HG03025 (cell line): ENCODE measurements at regions not wholly inside any gene's neighbourhood (a gene's known extent, or its start where the extent isn't known, plus 50 kb on each side); places are given as distances from the start of the nearest gene placed in this dataset.

Experiments used
- ATAC-seq: cut with Tn5 transposase; IDR thresholded peaks from one replicate; pipeline ENCODE4 v1.9.1; 2021; ENCODE audit warnings: mild to moderate bottlenecking, moderate library complexity; ENCODE audit not compliant: unreplicated experiment, low FRiP score

DNA sequence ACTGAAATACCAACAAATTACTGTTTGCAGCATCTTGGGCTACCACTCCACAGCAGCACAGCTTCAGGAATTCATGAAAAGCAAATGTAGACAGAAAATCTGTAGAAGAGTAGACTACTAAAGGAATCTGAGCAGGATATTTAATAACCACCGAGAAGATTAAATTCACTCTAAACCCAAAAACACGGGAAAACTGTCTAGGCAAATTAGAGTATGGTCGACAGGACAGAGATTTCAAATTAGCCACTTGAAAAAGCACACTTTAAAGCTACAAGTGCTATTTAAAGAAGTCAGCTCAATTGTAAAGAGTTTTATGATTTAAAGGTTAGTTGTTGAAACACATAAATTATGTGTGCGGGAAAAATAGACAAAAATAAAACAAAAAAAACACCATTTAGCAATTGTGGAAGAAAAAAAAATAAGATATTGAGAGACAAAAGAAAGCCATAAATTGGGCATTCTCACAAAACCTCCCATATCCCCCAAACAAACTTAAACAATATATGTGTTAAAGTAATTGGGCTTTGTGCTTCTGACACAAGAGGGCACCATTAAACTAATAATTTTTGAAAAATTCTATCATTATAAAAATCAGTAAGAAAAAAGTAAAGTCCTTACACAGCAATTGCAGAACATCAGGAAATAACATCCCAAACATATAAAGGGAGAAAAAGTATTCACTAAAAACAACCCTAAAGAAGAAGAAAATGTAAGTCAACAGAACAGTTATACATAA lies 880.8 kb downstream of the TECRL start:
- no peak for ATAC-seq

DNA sequence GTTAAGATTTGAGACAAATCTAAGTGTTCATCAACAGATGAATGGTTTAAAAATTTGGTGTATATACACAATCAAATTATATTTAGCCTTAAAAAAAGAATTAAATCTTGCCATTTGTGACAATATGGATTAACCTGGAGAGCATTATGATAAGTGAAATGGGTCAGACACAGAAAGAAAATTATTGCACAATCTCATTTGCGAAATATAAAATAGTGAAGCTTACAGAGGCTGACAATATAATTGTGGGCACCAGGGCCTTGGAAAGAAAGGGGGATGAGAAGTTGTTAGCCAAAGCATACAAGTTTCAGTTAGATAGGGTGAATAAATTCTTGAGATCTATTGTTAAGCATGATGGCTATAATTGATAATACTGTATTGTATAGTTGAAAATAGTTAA lies 883.0 kb downstream of the TECRL start:
- no peak for ATAC-seq

DNA sequence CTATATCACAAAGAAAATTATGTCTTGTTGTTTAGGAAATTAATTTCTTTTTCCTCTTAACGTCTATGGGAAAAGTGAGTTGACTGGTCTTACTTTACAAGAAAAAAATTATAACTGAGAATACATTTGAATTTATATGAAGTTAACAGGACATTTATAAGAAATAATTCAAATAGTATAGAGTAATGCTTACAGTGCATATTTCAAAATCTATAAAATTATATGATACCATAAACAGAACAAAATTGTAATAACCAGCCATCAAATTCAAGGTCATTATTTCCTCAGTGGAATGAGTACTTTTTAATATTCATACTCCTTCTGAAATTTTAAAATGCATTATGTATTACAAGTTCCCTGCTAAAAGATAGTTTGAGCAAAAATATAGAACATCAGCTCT lies 884.5 kb downstream of the TECRL start:
- no peak for ATAC-seq

DNA sequence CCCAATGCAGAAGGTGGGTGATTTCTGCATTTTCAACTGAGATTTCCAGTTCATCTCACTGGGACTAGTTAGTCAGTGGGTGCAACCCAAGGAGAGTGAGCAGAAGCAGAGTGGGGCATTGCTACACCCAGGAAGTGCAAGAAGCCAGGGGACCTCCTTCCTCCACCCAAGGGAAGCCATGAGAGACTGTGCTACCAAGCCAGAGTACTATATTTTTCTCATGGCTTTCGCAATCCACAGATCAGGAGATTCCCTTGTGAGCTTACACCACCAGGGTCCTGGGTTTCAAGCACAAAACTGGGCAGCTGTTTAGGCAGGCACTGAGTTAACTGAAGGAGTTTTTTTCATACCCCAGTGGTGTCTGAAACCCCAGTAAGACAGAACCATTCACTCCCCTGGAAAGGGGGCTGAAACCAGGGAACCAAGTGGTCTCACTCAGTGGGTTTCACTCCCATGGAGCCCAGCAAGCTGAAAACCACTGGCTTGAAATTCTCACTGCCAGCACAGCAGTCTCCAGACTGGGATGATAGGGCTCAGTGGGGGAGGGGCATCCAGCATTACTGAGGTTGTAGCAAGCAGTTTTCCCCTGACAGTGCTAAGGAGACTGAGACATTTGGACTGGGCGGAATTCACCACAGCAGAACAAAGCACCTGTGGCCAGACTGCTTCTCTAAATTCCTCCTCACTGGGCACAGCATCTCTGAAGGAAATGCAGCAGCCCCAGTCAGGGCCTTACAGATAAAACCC lies 903.4 kb downstream of the TECRL start:
- ATAC-seq: no peak

DNA sequence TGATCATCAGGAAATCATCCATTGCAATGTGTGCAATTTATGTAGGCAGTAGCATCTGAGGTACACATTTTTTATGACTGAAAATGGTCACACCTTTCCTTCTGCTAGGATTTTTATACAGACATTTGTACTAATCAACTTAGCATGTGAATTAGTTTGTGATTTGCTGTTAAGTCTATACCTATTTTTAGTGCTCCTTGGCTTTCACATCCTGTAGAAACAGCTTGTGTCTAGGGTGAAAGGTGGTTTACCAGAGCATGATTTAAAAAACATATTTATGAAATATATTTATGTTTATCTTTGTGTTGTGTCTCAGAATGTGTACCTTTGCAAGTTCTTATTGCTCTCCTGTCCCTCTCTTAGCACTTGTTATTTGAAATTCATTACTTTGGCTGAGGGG lies 916.0 kb downstream of the TECRL start:
- ATAC-seq: no peak

DNA sequence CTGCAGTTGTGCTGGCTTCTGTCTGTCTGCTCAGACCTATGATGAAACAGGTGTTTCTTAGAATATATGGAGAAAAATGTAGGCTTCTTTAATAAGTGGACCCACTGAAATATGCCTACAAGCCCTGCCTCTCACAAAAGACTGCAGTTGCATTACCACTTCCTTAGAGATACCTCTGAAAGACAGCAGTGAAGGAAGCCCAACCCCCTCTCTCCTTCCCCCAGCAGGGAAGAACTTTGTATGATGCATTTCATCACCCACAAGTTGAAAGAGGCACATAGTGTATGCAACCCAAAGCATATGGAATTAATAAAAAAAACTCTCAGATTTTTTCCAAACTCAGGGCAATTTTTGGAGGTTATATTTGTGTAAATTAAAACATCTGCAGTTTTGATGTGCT lies 916.7 kb downstream of the TECRL start:
- no peak for ATAC-seq

DNA sequence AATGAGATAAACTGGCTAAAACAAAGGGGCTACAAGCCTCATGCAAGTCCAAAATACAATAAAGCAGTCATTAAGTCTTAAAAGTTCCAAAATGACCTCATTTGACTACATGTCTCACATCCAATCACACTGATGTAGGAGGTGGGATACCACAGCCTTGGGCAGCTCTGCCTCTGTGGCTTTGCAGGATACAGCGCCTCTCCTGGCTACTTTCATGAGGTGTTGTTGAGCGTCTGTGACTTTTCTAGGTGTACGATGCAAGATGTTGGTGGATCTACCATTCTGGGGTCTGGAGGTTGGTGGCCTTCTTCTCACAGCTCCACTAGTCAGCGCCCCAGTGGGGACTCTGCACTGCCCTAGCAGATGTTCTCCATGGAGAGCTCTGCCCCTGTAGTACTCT lies 944.9 kb downstream of the TECRL start:
- no peak for ATAC-seq

DNA sequence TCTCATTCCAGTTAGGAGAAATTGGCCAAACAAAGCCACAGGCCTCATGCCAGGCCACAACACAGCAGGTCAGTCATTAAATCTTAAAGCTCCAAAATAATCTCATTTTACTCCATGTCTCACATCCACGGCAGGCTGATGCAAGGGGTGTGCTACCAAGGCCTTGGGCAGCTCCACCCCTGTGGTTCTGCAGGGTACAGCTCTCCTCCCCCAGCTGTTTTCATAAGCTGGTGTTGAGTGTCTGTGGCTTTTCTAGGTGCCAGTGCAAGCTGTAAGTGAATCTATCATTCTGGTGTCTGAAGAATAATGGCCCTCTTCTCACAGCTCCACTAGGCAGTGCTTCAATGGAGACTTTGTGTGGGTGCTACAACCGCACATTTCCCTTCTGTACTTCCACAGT lies 949.2 kb downstream of the TECRL start:
- ATAC-seq: no peak

DNA sequence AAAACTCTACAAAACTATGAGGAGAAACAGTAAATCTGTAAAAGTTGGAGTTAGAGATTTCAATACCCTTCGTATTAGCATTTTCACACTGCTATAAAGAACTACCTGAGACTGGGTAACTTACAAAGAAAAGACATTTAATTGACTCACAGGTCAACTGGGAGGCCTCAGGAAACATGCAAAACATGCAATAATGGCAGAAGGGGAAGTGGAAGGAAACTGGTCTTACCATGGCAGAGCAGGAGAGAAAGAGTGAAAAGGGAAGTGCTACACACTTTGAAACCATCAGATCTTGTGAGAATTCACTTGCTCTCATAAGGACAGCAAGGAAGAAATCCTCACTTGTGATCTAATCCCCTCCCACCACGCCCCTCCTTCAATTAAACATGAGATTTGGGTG lies 949.9 kb downstream of the TECRL start:
- ATAC-seq: peak; percentile 71

DNA sequence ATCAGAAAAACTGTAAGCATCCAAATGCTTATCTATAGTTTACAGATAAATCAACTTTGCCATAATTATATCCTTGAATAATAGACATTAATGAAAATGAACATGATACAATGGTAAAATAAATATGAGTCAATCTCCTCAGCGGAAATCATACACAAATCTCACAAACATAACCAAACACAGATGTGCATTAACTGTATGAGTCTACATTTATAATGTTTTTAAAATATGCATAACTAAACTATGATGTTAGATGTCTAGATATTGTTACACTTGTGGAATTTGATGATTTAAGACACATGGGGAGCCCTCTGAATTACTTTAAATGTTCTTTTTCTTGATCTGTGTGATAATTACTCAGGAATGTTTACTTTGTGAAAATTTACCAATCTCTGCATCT lies 951.2 kb downstream of the TECRL start:
- no peak for ATAC-seq

DNA sequence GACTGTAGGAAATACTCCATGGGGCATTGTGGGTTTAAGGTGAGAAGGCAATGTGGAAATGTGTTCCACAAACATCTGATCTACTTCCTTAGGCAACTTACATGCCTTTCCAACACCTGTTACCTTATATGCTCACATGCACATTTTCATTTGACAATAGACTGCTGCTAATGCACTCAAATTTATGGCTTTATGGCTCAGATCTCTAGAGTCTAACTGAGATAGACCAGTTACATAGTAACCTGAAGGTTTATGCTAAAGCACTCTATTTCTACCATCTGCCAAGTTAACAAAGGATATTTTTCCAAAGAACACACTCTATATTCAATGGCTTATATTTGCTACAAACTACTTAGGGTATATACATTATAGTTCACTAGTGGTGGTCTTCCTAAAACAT lies 969.0 kb downstream of the TECRL start:
- no peak for ATAC-seq

DNA sequence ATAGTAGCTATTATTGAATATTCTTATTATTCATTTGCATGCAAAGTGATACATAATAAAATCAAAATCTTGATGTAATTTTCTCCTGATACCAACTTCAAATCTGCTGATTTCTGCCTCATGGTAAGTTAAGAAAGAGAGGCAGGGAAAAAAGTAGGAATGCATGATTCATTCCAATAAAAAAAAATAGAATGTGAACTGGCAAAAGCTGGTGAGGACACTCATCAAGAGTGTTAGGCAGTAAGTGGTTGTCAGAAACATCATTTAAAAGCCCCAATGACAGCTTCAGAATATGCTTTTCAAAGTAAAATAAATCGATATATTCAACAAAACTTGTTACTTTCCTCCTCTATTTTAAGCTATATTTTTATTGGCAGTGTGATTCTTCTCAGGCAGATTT lies 979.1 kb downstream of the TECRL start:
- no peak for ATAC-seq

DNA sequence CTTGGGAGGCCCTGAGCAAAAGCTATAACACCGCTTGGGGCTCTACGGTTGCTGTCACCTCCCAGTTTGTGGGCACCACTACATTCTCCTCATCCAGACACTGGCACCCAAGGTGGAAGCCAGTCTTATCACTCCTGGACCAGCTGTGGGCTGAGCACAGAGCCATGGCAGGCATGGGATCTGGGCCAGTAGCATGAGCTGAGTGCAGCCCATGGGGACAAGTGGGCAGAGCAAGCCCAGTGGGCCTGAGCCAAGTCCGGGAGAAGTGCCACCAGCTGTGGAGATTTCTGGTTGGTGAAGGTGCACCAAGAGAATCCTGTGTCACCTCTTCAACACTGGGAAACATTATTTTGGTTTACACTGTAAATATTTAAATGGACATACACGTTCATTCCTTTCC lies 1013.0 kb downstream of the TECRL start:
- no peak for ATAC-seq

DNA sequence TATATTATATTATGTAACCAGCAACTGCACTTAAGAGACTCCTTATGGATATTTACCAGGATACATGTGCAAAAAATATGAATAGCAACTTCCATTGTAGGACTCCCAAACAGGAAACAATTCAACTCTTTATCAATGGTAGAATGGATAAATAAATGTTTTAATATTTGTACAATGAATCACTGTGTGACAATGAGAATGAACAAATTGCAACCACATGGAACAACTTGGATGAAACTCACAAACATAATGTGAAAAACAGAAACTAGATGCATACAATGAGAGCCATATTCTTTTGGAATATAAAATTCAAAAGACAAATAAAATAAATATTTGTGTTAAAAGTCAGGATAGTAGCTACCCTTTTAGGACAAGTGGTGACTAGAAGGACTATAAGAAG lies 1015.7 kb downstream of the TECRL start:
- ATAC-seq: no peak

DNA sequence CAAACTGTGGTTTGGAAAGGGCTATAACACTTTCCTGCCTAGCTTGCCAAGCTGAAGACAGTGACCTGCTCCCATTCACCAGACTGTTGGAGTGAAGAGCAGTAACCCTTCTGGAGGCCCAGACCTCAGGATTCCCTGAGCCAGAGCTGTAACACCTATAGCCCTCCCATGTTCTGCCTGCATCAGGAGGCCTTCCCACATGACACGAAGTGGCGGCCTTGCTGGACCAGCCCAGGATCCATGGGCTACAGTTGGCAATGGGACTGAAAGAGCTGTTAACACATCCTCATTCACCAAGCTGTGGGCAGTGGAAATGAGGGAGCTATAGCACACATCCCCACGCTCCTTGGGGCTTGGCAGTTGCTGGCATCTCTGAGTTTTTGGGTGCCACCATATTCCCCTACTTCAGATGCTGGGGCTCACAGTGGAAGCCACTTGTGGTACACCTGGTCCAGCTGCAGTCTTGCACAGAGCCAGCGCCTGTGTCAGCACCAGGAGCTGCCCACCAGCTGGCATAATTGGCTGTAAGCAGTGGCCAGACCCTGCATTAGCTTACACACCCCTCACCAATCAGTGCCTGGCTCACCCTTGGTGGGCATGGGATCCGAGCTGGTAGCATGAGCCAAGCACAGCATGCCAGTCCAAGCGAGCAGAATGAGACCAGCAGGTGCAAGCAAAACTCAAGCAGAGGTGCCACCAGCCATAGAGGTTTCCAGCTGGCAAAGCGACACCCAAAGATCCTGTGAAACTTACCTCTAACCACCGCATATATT lies 1029.3 kb downstream of the TECRL start:
- ATAC-seq: no peak

DNA sequence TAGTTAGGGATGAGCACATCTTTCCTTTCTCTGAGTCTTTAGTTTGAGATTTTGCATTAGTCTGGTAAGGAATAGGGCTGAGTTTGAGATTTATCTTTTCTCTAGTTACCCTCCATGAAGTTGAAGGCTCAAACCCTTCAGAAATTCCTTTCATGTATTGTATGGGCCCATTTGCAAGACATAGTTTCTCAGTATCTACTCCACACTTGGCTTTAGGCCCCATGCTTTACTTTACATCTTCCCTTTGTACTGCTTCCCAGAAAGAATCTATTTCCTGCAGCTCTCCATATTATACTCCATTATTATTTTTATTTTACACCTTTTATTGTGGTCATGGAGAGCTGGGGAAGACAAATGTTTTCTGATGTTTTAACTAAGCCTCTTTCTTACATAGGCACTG lies 1038.2 kb downstream of the TECRL start:
- no peak for ATAC-seq

DNA sequence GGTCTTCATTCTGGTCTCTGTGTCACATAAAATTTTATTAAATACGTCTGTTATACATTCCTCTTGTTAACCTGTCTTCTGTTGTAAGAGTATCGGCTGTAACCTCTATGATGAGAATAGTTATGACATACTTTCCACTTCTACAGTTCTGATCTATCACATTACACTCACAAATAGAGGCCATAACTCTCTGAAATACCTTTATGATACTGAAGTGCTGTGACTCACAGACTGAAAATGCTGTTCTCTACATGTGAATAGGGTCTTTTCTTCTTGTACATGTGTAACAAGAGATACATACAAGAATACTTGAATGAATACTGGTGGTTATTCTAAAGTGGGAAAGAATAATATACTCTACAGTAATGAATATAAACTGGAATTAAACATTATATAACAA lies 1047.6 kb downstream of the TECRL start:
- no peak for ATAC-seq

DNA sequence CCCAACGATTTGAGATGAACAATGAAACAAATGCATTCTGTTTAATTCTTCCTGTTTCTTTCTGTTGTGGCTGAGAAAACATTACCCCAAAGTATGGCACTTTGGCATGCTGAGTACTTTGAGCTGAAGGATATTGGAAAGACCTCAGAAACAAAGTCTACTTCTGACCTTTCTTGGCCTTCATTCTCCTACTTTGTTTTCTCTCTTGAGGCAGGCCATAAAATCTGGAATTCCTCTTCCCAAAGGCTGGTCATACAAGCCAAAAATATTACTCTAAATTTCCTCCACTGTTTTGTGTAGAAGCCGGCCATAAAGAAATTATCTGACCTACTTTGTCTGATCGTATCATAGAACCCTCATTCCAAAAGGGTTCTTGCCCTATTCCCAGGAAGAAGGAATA lies 1048.2 kb downstream of the TECRL start:
- ATAC-seq: no peak

DNA sequence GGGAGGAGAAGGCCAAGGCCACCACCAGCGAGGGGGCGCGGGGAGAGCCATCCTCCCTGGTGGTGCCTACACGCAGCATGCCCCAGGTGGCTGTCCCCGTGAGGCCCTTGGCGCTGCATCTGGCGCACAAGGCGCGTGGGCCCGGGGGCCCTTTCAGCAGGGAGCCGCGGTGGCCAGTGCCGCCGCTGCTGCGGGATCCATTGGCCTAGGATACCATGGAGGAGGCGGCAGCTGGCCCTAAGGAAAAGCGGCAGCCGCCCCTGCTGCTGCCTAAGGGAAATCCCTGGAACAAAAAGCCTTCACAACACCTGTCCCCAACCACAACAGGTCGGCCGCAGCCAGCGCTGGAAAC lies 1059.6 kb downstream of the TECRL start:
- no peak for ATAC-seq

DNA sequence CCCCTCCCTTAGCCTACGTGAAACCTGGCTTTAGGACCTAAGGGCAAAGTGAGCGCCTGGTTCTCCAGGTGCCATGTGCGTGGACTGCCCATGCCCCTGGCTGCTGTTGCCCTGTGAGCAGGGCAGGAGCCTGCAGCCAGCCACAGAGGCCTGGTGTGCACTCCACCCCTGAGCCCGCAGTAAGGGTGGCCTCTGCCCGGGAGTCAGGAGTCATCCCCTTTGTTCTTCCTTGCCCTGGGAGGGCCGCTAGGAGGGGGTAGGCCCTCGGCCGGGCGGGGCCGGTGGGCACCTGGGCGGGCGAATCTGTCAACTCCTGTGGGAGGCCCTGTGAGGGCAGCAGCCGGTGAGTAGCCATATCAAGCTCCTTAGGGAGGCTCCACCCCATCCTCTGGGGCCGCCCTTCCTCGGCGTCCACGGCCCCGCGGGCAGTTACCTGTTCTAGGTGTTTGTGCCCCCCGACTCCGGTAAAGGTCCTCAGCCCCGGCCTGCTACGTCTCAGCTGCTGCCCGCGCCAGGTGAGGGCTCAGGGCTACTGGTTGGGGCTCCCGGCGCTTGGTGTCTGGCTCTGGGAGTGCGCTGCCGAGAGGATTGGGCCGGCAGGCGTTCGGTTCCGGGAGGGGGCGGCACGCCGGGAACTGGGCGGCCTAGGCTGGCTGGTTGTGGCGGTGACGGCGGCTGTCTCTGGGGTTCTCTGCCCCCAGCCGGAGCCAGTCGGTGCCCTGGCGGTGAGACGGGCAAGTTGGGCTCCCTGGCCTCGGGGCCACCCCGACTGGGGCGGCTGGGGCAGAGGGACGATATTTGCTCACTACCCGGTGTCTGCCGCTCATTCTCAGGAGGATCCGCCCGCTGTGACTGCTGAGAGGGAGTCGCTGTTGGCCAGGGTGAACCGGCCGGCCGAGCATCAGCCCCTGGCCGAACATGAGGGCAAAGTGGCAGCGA lies 1060.2 kb downstream of the TECRL start:
- ATAC-seq: no peak

DNA sequence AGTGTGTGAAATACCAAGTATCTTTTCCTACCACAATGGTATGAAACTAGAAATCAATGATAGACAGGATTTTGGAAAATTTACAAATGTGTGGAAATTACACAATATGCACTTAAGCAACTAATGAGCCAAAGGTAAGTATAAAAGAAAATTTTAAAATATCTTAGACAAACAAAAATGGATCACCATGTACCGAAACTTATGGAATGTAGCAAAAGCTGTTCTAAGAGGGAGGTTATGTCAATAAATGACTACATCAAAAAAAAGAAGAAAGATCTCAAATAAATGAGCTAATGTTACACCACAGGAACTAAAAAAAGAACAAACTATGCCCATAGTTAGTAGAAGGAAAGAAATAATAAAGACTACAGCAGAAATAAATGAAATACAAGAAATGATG lies 1084.1 kb downstream of the TECRL start:
- ATAC-seq: no peak
